GM18508 (cell line): ENCODE measurements at regions not wholly inside any gene's neighbourhood (a gene's known extent, or its start where the extent isn't known, plus 50 kb on each side); places are given as distances from the start of the nearest gene placed in this dataset.

Experiments
- ATAC-seq: cut with Tn5 transposase; IDR thresholded peaks from one replicate; pipeline ENCODE4 v1.9.1; 2021; ENCODE audit warnings: moderate number of reproducible peaks; ENCODE audit not compliant: insufficient read depth, unreplicated experiment

- no peak for ATAC-seq
Measured at GRCh38 chr10:62541811-62542210, 167.6 kb downstream of the ZNF365 start.

- ATAC-seq, result no peak
Measured at GRCh38 chr10:62543571-62544355, 169.6 kb downstream of the ZNF365 start.

GRCh38 chr10:62545160-62546066 lies 171.2 kb downstream of the ZNF365 start:
- no peak for ATAC-seq

- ATAC-seq, result no peak
Measured at GRCh38 chr10:62548686-62549085, 174.5 kb downstream of the ZNF365 start.

GRCh38 chr10:62550173-62550572 lies 176.0 kb downstream of the ZNF365 start:
- ATAC-seq, result no peak

- ATAC-seq, result peak; percentile 76
Measured at GRCh38 chr10:62554632-62555199, 180.5 kb downstream of the ZNF365 start.

- no peak for ATAC-seq
Measured at GRCh38 chr10:62559481-62560200, 185.5 kb downstream of the ZNF365 start.

GRCh38 chr10:62560201-62560819 lies 186.1 kb downstream of the ZNF365 start:
- ATAC-seq, result no peak

- ATAC-seq, result no peak
Measured at GRCh38 chr10:62561151-62561550, 187.0 kb downstream of the ZNF365 start.

GRCh38 chr10:62562101-62562500 lies 187.9 kb downstream of the ZNF365 start:
- no peak for ATAC-seq

- ATAC-seq, result no peak
Measured at GRCh38 chr10:62562795-62563194, 188.6 kb downstream of the ZNF365 start.

GRCh38 chr10:62573929-62574328 lies 199.8 kb downstream of the ZNF365 start:
- no peak for ATAC-seq

GRCh38 chr10:62577076-62577475 lies 202.9 kb downstream of the ZNF365 start:
- ATAC-seq, result no peak

GRCh38 chr10:62577666-62578291 lies 203.6 kb downstream of the ZNF365 start:
- no peak for ATAC-seq

GRCh38 chr10:62578301-62578700 lies 204.1 kb downstream of the ZNF365 start:
- ATAC-seq, result no peak

GRCh38 chr10:62578916-62579315 lies 204.7 kb downstream of the ZNF365 start:
- ATAC-seq, result no peak

GRCh38 chr10:62580396-62580795 lies 206.2 kb downstream of the ZNF365 start:
- no peak for ATAC-seq

- ATAC-seq, result no peak
Measured at GRCh38 chr10:62581351-62581750, 207.2 kb downstream of the ZNF365 start.

- ATAC-seq, result no peak
Measured at GRCh38 chr10:62582101-62582705, 208.0 kb downstream of the ZNF365 start.
